H7 (cell line): ENCODE measurements at regions not wholly inside any gene's neighbourhood (a gene's known extent, or its start where the extent isn't known, plus 50 kb on each side); places are given as distances from the start of the nearest gene placed in this dataset.
"Not testable (repeated sequence)": the region's sequence is repeated elsewhere in the genome, so short reads cannot be mapped to it uniquely, and the experiment has no call there.

Experiments
- DNase-seq: peaks from one replicate; pipeline ENCODE4 v3.0.0; 2012
- H3K27me3 ChIP-seq: 2 replicates; pipeline ENCODE4 v1.6.0; 2011; ENCODE audit warnings: mild to moderate bottlenecking, low read length; ENCODE audit not compliant: control insufficient read depth, insufficient read depth
- H3K36me3 ChIP-seq: replicated peaks from 2 replicates; pipeline ENCODE4 v1.5.1; 2011; ENCODE audit warnings: low read length; ENCODE audit not compliant: control insufficient read depth, insufficient read depth
- H3K4me3 ChIP-seq: 2 replicates; pipeline ENCODE4 v1.5.1; 2011; ENCODE audit warnings: low read depth, mild to moderate bottlenecking, control low read depth, low read length, moderate library complexity; ENCODE audit not compliant: insufficient read depth

- DNase-seq = no peak
- no peaks in the 10 kb centered on the region for H3K36me3 ChIP-seq
- H3K27me3 ChIP-seq = 0 out of 2 replicates have a peak, but pooled peaks cover 1% of the 10 kb centered on the region
- H3K4me3 ChIP-seq = no peak overlapping the region
Observed at GRCh38 chr4:187065806-187066205, 342.1 kb upstream of the FAT1 start.

- no peak for DNase-seq
- H3K27me3 ChIP-seq = 0 out of 2 replicates have a peak, but pooled peaks cover 1% of the 10 kb centered on the region
- no peak overlapping the region for H3K4me3 ChIP-seq
- H3K36me3 ChIP-seq = no peaks in the 10 kb centered on the region
Observed at GRCh38 chr4:187069398-187069797, 345.7 kb upstream of the FAT1 start.

GRCh38 chr4:187070158-187070557, 346.5 kb upstream of the FAT1 start:
- Histone ChIP-seq H3K36me3 (no peaks in the 10 kb centered on the region), H3K27me3 (0 out of 2 replicates have a peak, but pooled peaks cover 1% of the 10 kb centered on the region), H3K4me3 (no peak overlapping the region)
- no peak for DNase-seq

- 0 out of 2 replicates have a peak, but pooled peaks cover 1% of the 10 kb centered on the region for H3K27me3 ChIP-seq
- H3K4me3 ChIP-seq = no peak overlapping the region
- no peaks in the 10 kb centered on the region for H3K36me3 ChIP-seq
- no peak for DNase-seq
Observed at GRCh38 chr4:187070740-187071139, 347.1 kb upstream of the FAT1 start.

GRCh38 chr4:187071946-187072600, 348.4 kb upstream of the FAT1 start:
- Histone ChIP-seq H3K27me3 (0 out of 2 replicates have a peak, but pooled peaks cover 1% of the 10 kb centered on the region), H3K36me3 (no peaks in the 10 kb centered on the region), H3K4me3 (no peak overlapping the region)
- DNase-seq = no peak

GRCh38 chr4:187073820-187074219, 350.2 kb upstream of the FAT1 start:
- no peak overlapping the region for H3K4me3 ChIP-seq
- no peak for DNase-seq
- no peaks in the 10 kb centered on the region for H3K36me3 ChIP-seq
- H3K27me3 ChIP-seq = 0 out of 2 replicates have a peak, but pooled peaks cover 1% of the 10 kb centered on the region

GRCh38 chr4:187075514-187075913, 351.9 kb upstream of the FAT1 start:
- DNase-seq = no peak
- Histone ChIP-seq H3K36me3 (no peaks in the 10 kb centered on the region), H3K4me3 (no peak overlapping the region), H3K27me3 (no peaks in the 10 kb centered on the region)

GRCh38 chr4:187077744-187078401, 354.2 kb upstream of the FAT1 start:
- Histone ChIP-seq H3K36me3 (no peaks in the 10 kb centered on the region), H3K27me3 (no peaks in the 10 kb centered on the region), H3K4me3 (no peak overlapping the region)
- no peak for DNase-seq

- Histone ChIP-seq H3K4me3 (no peak overlapping the region), H3K27me3 (no peaks in the 10 kb centered on the region), H3K36me3 (no peaks in the 10 kb centered on the region)
- no peak for DNase-seq
Observed at GRCh38 chr4:187084701-187085100, 361.0 kb upstream of the FAT1 start.

GRCh38 chr4:187085339-187085738, 361.7 kb upstream of the FAT1 start:
- Histone ChIP-seq H3K4me3 (no peak overlapping the region), H3K27me3 (no peaks in the 10 kb centered on the region), H3K36me3 (no peaks in the 10 kb centered on the region)
- no peak for DNase-seq

GRCh38 chr4:187086151-187086550, 362.5 kb upstream of the FAT1 start:
- no peak for DNase-seq
- Histone ChIP-seq H3K4me3 (no peak overlapping the region), H3K36me3 (no peaks in the 10 kb centered on the region), H3K27me3 (no peaks in the 10 kb centered on the region)

- Histone ChIP-seq H3K4me3 (no peak overlapping the region), H3K36me3 (no peaks in the 10 kb centered on the region), H3K27me3 (no peaks in the 10 kb centered on the region)
- no peak for DNase-seq
Observed at GRCh38 chr4:187088070-187088799, 364.6 kb upstream of the FAT1 start.

- DNase-seq = no peak
- no peaks in the 10 kb centered on the region for H3K27me3 ChIP-seq
- H3K36me3 ChIP-seq = no peaks in the 10 kb centered on the region
- no peak overlapping the region for H3K4me3 ChIP-seq
Observed at GRCh38 chr4:187090401-187090800, 366.7 kb upstream of the FAT1 start.

- not testable (repeated sequence) for H3K36me3 ChIP-seq, DNase-seq, H3K27me3 ChIP-seq, H3K4me3 ChIP-seq
Observed at GRCh38 chr4:187090832-187091231, 367.2 kb upstream of the FAT1 start.

GRCh38 chr4:187094144-187094543, 370.5 kb upstream of the FAT1 start:
- Histone ChIP-seq H3K27me3 (no peaks in the 10 kb centered on the region), H3K36me3 (no peaks in the 10 kb centered on the region), H3K4me3 (no peak overlapping the region)
- DNase-seq = no peak
